ENCODE measurements at regions not wholly inside any gene's neighbourhood (a gene's known extent, or its start where the extent isn't known, plus 50 kb on each side); places are given as distances from the start of the nearest gene placed in this dataset.

GRCh38 chr3:55343486-55344357 lies 143.4 kb downstream of the WNT5A start:
- no peak for DNase-seq (ENCODE audit: low read depth, low spot score)

GRCh38 chr3:55341502-55342031 lies 145.5 kb downstream of the WNT5A start:
- no peak for DNase-seq (ENCODE audit: low read depth, low spot score)

- no peak for DNase-seq (ENCODE audit: low read depth, low spot score)
These were observed 147.3 kb downstream of the WNT5A start for GRCh38 chr3:55339819-55340218.

GRCh38 chr3:55339390-55339789 lies 147.7 kb downstream of the WNT5A start:
- DNase-seq (ENCODE audit: low read depth, low spot score), result no peak

GRCh38 chr3:55337641-55338180 lies 149.4 kb downstream of the WNT5A start:
- no peak for DNase-seq (ENCODE audit: low read depth, low spot score)

GRCh38 chr3:55333923-55334322 lies 153.2 kb downstream of the WNT5A start:
- no peak for DNase-seq (ENCODE audit: low read depth, low spot score)

GRCh38 chr3:55333046-55333445 lies 154.1 kb downstream of the WNT5A start:
- DNase-seq (ENCODE audit: low read depth, low spot score), result no peak

- no peak for DNase-seq (ENCODE audit: low read depth, low spot score)
These were observed 154.9 kb downstream of the WNT5A start for GRCh38 chr3:55332176-55332575.

GRCh38 chr3:55331524-55331923 lies 155.6 kb downstream of the WNT5A start:
- DNase-seq (ENCODE audit: low read depth, low spot score), result no peak

GRCh38 chr3:55330756-55331155 lies 156.3 kb downstream of the WNT5A start:
- DNase-seq (ENCODE audit: low read depth, low spot score), result no peak

GRCh38 chr3:55330355-55330754 lies 156.8 kb downstream of the WNT5A start:
- peak; percentile 65 for DNase-seq (ENCODE audit: low read depth, low spot score)

- peak; percentile 57 for DNase-seq (ENCODE audit: low read depth, low spot score)
These were observed 157.3 kb downstream of the WNT5A start for GRCh38 chr3:55329849-55330248.

- no peak for DNase-seq (ENCODE audit: low read depth, low spot score)
These were observed 159.8 kb downstream of the WNT5A start for GRCh38 chr3:55327131-55327920.

- no peak for DNase-seq (ENCODE audit: low read depth, low spot score)
These were observed 164.5 kb downstream of the WNT5A start for GRCh38 chr3:55322638-55323037.

- no peak for DNase-seq (ENCODE audit: low read depth, low spot score)
These were observed 166.2 kb downstream of the WNT5A start for GRCh38 chr3:55320928-55321327.

- DNase-seq (ENCODE audit: low read depth, low spot score), result no peak
These were observed 171.7 kb downstream of the WNT5A start for GRCh38 chr3:55315396-55315795.

GRCh38 chr3:55313666-55314065 lies 173.4 kb downstream of the WNT5A start:
- DNase-seq (ENCODE audit: low read depth, low spot score), result no peak

- DNase-seq (ENCODE audit: low read depth, low spot score), result no peak
These were observed 177.8 kb downstream of the WNT5A start for GRCh38 chr3:55309336-55309735.

- DNase-seq (ENCODE audit: low read depth, low spot score), result no peak
These were observed 179.5 kb downstream of the WNT5A start for GRCh38 chr3:55307622-55308021.

GRCh38 chr3:55305696-55306485 lies 181.2 kb downstream of the WNT5A start:
- DNase-seq (ENCODE audit: low read depth, low spot score), result no peak

GRCh38 chr3:55300701-55301100 lies 186.4 kb downstream of the WNT5A start:
- DNase-seq (ENCODE audit: low read depth, low spot score), result no peak
